SH-SY5Y (cell line): ENCODE measurements at regions not wholly inside any gene's neighbourhood (a gene's known extent, or its start where the extent isn't known, plus 50 kb on each side); places are given as distances from the start of the nearest gene placed in this dataset.

Source experiments
- GATA2 ChIP-seq: IDR thresholded peaks from 2 replicates; pipeline ENCODE4 v1.6.1; 2011; ENCODE audit warnings: mild to moderate bottlenecking, low read depth, low read length
- GATA3 ChIP-seq: IDR thresholded peaks from 2 replicates; pipeline ENCODE4 v1.6.1; 2011; ENCODE audit warnings: low read depth, mild to moderate bottlenecking, low read length, moderate library complexity

DNA sequence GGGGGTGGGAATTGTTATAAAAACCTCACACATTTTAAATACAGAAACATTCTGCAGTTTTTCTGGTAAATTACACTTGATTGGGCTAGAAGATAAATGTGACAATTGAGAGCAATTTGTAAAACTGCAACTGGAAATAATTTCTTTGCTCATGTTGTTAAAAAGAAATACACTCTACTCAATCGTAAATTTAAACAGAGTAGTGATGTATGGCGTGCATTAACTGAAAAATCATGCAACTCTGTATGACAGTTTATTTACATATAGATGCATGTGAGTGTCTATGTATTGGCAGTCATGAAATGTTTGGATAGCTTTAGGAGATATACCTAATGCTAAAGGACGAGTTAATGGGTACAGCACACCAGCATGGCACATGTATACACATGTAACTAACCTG lies 554.9 kb downstream of the PRELID2 start:
- TF ChIP-seq GATA2 = no peak
- TF ChIP-seq GATA3 = no peak
